KMS-11 (cell line): ENCODE measurements at regions not wholly inside any gene's neighbourhood (a gene's known extent, or its start where the extent isn't known, plus 50 kb on each side); places are given as distances from the start of the nearest gene placed in this dataset.

Experiments used
- H2AFZ ChIP-seq: fragments of 200-600 bp; sonication (generic); 2 replicates; pipeline ENCODE4 v1.6.1; 2016; ENCODE audit warnings: antibody characterized with exemption, mixed run types, low read depth
- H3K27ac ChIP-seq: fragments of 200-600 bp; sonication (generic); 2 replicates; pipeline ENCODE4 v1.6.1; 2016; ENCODE audit warnings: mild to moderate bottlenecking, mixed run types
- H3K27me3 ChIP-seq: fragments of 200-600 bp; sonication (generic); 2 replicates; pipeline ENCODE4 v1.6.1; 2017; ENCODE audit warnings: mild to moderate bottlenecking, low read depth, mixed run types, moderate library complexity; ENCODE audit not compliant: insufficient read depth
- H3K36me3 ChIP-seq: fragments of 200-600 bp; sonication (generic); 2 replicates; pipeline ENCODE4 v1.6.1; 2017; ENCODE audit warnings: mild to moderate bottlenecking, mixed run types; ENCODE audit not compliant: insufficient read depth
- H3K4me1 ChIP-seq: fragments of 200-600 bp; sonication (generic); 2 replicates; pipeline ENCODE4 v1.6.1; 2016; ENCODE audit warnings: mild to moderate bottlenecking, low read depth, mixed run types; ENCODE audit not compliant: poor library complexity, severe bottlenecking
- H3K4me2 ChIP-seq: fragments of 200-600 bp; sonication (generic); 2 replicates; pipeline ENCODE4 v1.7.0; 2016; ENCODE audit warnings: mild to moderate bottlenecking, mixed run types
- H3K4me3 ChIP-seq: fragments of 200-600 bp; sonication (generic); IDR thresholded peaks from 2 replicates; pipeline ENCODE4 v1.6.1; 2017; ENCODE audit warnings: low read depth, low read length, mixed read lengths; ENCODE audit not compliant: insufficient read depth
- H3K79me2 ChIP-seq: fragments of 200-600 bp; sonication (generic); 2 replicates; pipeline ENCODE4 v1.6.1; 2016; ENCODE audit warnings: low read depth, mixed run types; ENCODE audit not compliant: insufficient read depth
- H3K9ac ChIP-seq: fragments of 200-600 bp; sonication (generic); 2 replicates; pipeline ENCODE4 v1.6.1; 2016; ENCODE audit warnings: mild to moderate bottlenecking, mixed run types
- H4K20me1 ChIP-seq: fragments of 200-600 bp; sonication (generic); 2 replicates; pipeline ENCODE4 v1.6.1; 2016; ENCODE audit warnings: mild to moderate bottlenecking, mixed run types; ENCODE audit not compliant: insufficient read depth
- CTCF ChIP-seq: fragments of 200-600 bp; sonication (generic); conservative IDR thresholded peaks from 2 replicates; pipeline ENCODE4 v1.6.1; 2017; ENCODE audit warnings: low read depth, mild to moderate bottlenecking, antibody characterized with exemption, low read length, moderate library complexity, mixed read lengths

GRCh38 chr22:49188091-49188490 lies 639.6 kb downstream of the BRD1 start:
- H3K4me3 ChIP-seq, result no peak overlapping the region
- H3K27ac ChIP-seq, result no peak overlapping the region
- no peaks in the 10 kb centered on the region for H4K20me1 ChIP-seq
- no peaks in the 10 kb centered on the region for H3K36me3 ChIP-seq
- H3K9ac ChIP-seq, result no peak overlapping the region
- TF ChIP-seq CTCF, result no peak
- no peak overlapping the region for H3K4me2 ChIP-seq
- H3K27me3 ChIP-seq, result no peaks in the 10 kb centered on the region
- H3K79me2 ChIP-seq, result no peaks in the 10 kb centered on the region
- no peak overlapping the region for H2AFZ ChIP-seq
- H3K4me1 ChIP-seq, result no peaks in the 10 kb centered on the region

GRCh38 chr22:49186762-49187161 lies 640.9 kb downstream of the BRD1 start:
- no peak overlapping the region for H3K4me2 ChIP-seq
- H3K27me3 ChIP-seq, result no peaks in the 10 kb centered on the region
- no peak overlapping the region for H3K27ac ChIP-seq
- H4K20me1 ChIP-seq, result no peaks in the 10 kb centered on the region
- TF ChIP-seq CTCF, result no peak
- no peaks in the 10 kb centered on the region for H3K36me3 ChIP-seq
- no peak overlapping the region for H3K4me3 ChIP-seq
- H3K4me1 ChIP-seq, result no peaks in the 10 kb centered on the region
- H2AFZ ChIP-seq, result no peak overlapping the region
- H3K9ac ChIP-seq, result no peak overlapping the region
- no peaks in the 10 kb centered on the region for H3K79me2 ChIP-seq

GRCh38 chr22:49186293-49186692 lies 641.4 kb downstream of the BRD1 start:
- no peak overlapping the region for H3K9ac ChIP-seq

DNA sequence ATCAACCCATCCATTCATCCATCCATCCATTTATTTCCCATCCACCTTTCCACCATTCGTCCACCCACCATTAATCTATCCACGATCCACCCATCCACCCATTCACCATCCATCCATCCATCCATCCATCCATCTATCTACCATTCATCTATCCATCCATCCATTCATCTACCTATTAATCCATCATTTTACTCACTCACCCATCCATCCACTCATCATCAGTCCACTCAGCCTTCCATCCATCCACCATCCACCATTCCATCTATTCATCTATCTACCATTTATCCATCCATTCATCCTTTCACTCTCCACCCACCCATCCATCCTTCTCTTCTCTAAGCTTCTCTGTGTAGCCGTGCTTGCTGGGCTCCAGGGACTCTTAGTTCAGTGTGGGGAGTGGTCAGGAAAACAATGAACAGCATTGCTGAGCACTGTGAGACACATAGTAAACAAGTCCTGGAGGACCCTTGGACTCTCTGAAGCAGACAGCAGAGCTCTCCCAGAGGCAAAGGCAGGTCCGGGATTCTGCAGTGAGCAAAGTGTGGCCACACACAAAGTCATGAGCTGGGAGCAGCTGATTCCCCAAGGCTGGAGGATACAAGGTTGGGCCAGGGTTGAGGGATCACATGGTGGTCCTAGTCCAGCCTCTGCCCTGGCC lies 642.2 kb downstream of the BRD1 start:
- TF ChIP-seq CTCF, result no peak
- H4K20me1 ChIP-seq, result no peaks in the 10 kb centered on the region
- no peak overlapping the region for H3K4me2 ChIP-seq
- no peak overlapping the region for H3K4me3 ChIP-seq
- no peaks in the 10 kb centered on the region for H3K27me3 ChIP-seq
- H3K79me2 ChIP-seq, result no peaks in the 10 kb centered on the region
- no peaks in the 10 kb centered on the region for H3K4me1 ChIP-seq
- H3K27ac ChIP-seq, result no peak overlapping the region
- no peak overlapping the region for H2AFZ ChIP-seq
- no peak overlapping the region for H3K9ac ChIP-seq
- H3K36me3 ChIP-seq, result no peaks in the 10 kb centered on the region

More at GRCh38 chr22:49186293-49186692, 641.4 kb downstream of the BRD1 start:
- H3K36me3 ChIP-seq, result no peaks in the 10 kb centered on the region
- H3K27ac ChIP-seq, result no peak overlapping the region
- no peak overlapping the region for H3K4me3 ChIP-seq
- TF ChIP-seq CTCF, result no peak
- no peaks in the 10 kb centered on the region for H4K20me1 ChIP-seq
- no peaks in the 10 kb centered on the region for H3K79me2 ChIP-seq
- H3K4me1 ChIP-seq, result no peaks in the 10 kb centered on the region
- H3K4me2 ChIP-seq, result no peak overlapping the region
- H3K27me3 ChIP-seq, result no peaks in the 10 kb centered on the region
- no peak overlapping the region for H2AFZ ChIP-seq
